AG04450 (cell line): ENCODE measurements at regions not wholly inside any gene's neighbourhood (a gene's known extent, or its start where the extent isn't known, plus 50 kb on each side); places are given as distances from the start of the nearest gene placed in this dataset.

Experiments used
- CTCF ChIA-PET: fragments of 300-600, 350-600 bp; formaldehyde crosslinking; extraction: SDS; loops from one replicate; lab custom pipeline; 2022; ENCODE audit warnings: antibody characterized with exemption, inconsistent platforms; lab: Charles Lee
- POLR2A ChIA-PET: fragments of 350-600 bp; formaldehyde crosslinking; extraction: SDS; loops from one replicate; lab custom pipeline; 2021; ENCODE audit warnings: antibody characterized with exemption, inconsistent platforms; lab: Yijun Ruan, JAX
- DNase-seq: peaks from one replicate; pipeline ENCODE4 v3.0.0-alpha.2; 2011; ENCODE audit warnings: low read depth, low spot score
- H3K27ac ChIP-seq: one replicate; pipeline ENCODE4 v1.5.1; 2012; ENCODE audit warnings: low read depth, low read length, control low read depth
- H3K27me3 ChIP-seq: one replicate; pipeline ENCODE4 v1.6.0; 2012; ENCODE audit warnings: low read length; ENCODE audit not compliant: control insufficient read depth, insufficient read depth
- H3K4me3 ChIP-seq: 2 replicates; pipeline ENCODE4 v1.5.1; 2011; ENCODE audit warnings: mild to moderate bottlenecking, low read depth, low read length, control low read depth
- H3K9me3 ChIP-seq: 2 replicates; pipeline ENCODE4 v1.5.1; 2012; ENCODE audit warnings: low read length; ENCODE audit not compliant: control insufficient read depth, insufficient read depth
- CTCF ChIP-seq: IDR thresholded peaks from 2 replicates; pipeline ENCODE4 v1.5.1; 2011; ENCODE audit warnings: low read depth, low read length, control low read depth, inconsistent platforms

DNA sequence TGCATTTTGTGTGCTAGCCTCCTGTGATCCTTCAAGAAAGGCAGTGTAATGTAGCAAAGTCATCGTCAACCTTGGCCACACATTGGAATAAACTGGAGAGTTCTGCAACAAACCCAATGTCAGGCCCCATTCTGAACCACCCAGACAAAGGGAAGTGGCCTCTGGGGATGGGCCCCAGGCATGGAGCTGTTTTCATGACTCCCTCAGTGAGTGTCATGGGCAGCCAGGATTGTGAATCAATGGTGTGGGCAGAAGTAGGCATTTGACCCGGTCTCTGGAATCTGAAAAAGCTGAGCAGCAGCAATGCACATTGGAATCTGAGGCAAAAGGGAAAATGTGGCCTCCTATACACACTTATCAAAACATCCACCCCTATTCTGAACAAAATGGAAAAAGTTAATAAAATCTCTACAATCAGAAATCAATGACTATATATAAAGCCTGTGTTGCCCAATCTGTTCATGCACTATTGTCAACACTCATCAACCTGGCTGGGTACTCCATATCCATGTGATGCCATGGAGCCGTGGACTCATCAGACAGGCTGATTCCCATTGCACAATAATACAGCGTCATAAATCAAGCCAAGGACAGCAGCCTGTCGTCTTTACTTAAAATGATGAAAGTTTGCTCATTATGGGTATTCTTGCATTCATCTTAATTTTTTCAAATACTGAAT, 134.9 kb upstream of the STMND1 start:
- TF ChIP-seq CTCF, result no peak
- Histone ChIP-seq H3K27ac (no peak overlapping the region), H3K27me3 (no peaks in the 10 kb centered on the region), H3K4me3 (no peak overlapping the region), H3K9me3 (no peaks in the 10 kb centered on the region)
- POLR2A ChIA-PET, result no interaction called here
- CTCF ChIA-PET, result interaction anchor here (1.3 to 4.7 kb wide), 3 partner anchors 12 to 204 kb away, joined by 3 to 63 read pairs (median 36); partner anchors contain the start of gene ATXN1
- no peak for DNase-seq

DNA sequence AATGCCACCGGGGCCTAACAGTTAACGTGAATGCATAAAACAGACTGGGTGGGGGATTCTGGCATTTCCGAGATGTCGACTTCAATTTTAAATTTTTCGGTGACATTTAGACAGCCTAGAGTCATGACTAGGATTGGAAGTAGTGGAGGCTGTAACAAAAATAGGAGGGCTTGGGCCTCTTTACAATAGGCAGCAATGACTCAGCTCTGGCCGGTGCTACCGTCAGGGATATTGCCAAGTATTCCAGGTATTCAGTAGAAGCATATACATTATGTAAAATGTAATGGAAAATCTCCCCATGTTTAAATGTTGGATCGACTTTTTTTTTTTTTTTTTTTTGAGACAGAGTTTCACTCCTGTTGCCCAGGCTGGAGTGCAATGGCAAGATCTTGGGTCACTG, 136.2 kb upstream of the STMND1 start:
- CTCF ChIA-PET, result interaction anchor here (0.6 to 4.7 kb wide), 34 partner anchors 9 to 632 kb away, joined by 3 to 63 read pairs (median 4); partner anchors contain the start of gene ATXN1
- H3K4me3 ChIP-seq, result no peak overlapping the region
- no peak for DNase-seq
- POLR2A ChIA-PET, result interaction anchor here (0.8 kb wide), 2 partner anchors 196 to 205 kb away, joined by 3 to 12 read pairs; partner anchors contain the start of gene ATXN1
- H3K9me3 ChIP-seq, result no peaks in the 10 kb centered on the region
- no peak for TF ChIP-seq CTCF
- H3K27ac ChIP-seq, result no peak overlapping the region
- H3K27me3 ChIP-seq, result no peaks in the 10 kb centered on the region

DNA sequence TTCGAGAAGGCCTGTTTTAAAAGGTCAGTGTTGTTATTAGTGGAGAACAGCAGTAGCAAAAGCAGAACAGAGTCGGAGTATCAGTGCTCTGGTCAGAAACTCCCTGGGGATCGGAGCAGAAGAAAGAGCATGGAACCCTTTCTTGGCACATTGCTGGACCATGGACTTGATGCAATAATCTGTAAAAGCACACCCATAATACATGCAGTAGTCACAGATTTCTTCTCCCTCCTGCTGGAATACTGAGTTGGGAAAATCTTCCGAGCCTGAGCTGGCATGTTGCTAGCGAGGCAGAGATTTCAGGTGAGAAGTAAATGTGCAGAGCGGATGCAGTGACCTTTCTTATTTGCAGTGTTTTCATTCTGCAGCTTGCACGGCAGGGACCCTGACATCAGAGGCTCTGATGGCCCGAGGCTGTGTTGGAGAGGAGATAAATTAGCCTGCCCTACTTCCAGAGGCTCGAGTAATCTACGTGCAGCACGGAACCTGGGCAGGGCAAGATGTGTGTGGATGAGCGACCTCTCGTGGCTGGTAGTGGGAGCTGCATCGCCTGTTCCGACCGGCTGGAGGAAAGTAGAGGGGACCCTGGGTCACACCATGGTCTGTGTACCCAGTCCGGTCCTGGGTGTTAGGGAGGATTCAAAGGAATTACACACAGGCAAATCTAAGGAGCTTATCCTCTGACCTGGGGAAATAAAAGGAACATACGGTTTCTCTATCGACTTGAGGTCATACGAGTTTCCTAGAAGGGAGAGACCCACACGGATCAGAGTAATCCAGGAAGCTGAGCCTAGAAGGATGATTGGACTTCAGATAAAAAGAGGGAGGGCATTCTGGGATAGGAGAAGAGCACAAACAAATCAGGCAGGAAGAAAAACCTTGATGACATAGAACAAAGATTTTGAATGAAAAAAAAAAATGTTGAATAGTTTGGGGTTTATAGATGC, 137.0 kb upstream of the STMND1 start:
- ChIA-PET CTCF (interaction anchor here (0.5 to 4.7 kb wide), 34 partner anchors 10 to 631 kb away, joined by 3 to 63 read pairs (median 4); partner anchors contain the start of gene ATXN1), POLR2A (interaction anchor here (0.5 to 0.8 kb wide), 3 partner anchors 115 to 204 kb away, joined by 3 to 12 read pairs (median 4); partner anchors contain the start of gene ATXN1)
- Histone ChIP-seq H3K9me3 (no peaks in the 10 kb centered on the region), H3K27me3 (no peaks in the 10 kb centered on the region), H3K27ac (peak overlapping the region; percentile 11), H3K4me3 (no peak overlapping the region)
- DNase-seq, result peak; percentile 29
- TF ChIP-seq CTCF, result peak; percentile 94

DNA sequence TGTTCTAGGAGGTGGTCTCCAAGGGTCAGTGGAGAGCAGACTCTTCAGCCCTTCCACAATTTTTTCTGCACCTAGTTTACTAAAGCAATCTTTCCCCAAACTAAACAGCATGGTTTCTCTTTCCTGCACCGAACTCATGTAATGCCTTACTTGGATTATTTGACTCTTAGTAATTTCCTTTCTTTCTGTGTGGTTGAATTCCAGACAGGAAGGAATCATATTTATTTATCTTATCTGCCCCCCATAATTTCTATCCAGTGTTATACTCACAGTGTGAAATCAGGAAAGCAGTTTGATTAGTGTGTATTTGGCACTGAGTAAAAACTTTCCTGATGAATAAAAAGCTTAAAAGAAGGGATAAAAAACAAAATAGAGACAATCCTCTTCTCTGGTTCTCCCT, 140.3 kb upstream of the STMND1 start:
- no peak overlapping the region for H3K4me3 ChIP-seq
- POLR2A ChIA-PET, result interaction anchor here (0.6 kb wide), 1 partner anchor 287 kb away, joined by 3 read pairs; no protein-coding TSS in a partner anchor
- H3K27me3 ChIP-seq, result no peaks in the 10 kb centered on the region
- no peaks in the 10 kb centered on the region for H3K9me3 ChIP-seq
- no peak for DNase-seq
- H3K27ac ChIP-seq, result no peak overlapping the region
- CTCF ChIA-PET, result interaction anchor here (0.8 to 1.5 kb wide), 3 partner anchors 125 to 201 kb away, joined by 3 to 6 read pairs (median 5); partner anchors contain the start of gene ATXN1
- no peak for TF ChIP-seq CTCF
